B cell (primary cell): ENCODE measurements at regions not wholly inside any gene's neighbourhood (a gene's known extent, or its start where the extent isn't known, plus 50 kb on each side); places are given as distances from the start of the nearest gene placed in this dataset.

Experiments
- ATAC-seq: fragments of 200-7000 bp; cut with Tn5 transposase; one replicate; pipeline ENCODE4 v1.10.0; 2021; ENCODE audit warnings: low read depth, mild to moderate bottlenecking, moderate number of reproducible peaks, moderate library complexity
- CTCF ChIA-PET: fragments of 350-600 bp; sonication (Branson Sonifier 250); formaldehyde crosslinking; loops from one replicate; lab custom pipeline; 2021; ENCODE audit warnings: antibody characterized with exemption, inconsistent platforms; lab: Charles Lee
- POLR2A ChIA-PET: fragments of 350-600 bp; sonication (Branson Sonifier 250); formaldehyde crosslinking; loops from one replicate; lab custom pipeline; 2021; ENCODE audit warnings: antibody characterized with exemption; lab: Charles Lee
- DNase-seq: peaks from one replicate; pipeline ENCODE4 v3.0.0; 2013
- H2AFZ ChIP-seq: 2 replicates; pipeline ENCODE4 v1.6.1; 2012; ENCODE audit warnings: mild to moderate bottlenecking, low read depth, low read length; ENCODE audit not compliant: insufficient read depth, poor library complexity, severe bottlenecking
- H3K27ac ChIP-seq, 2 donors: 1 replicate in 1 of 2; 2 replicates in 1 of 2; pipeline ENCODE4 v1.5.1; 2012 to 2013; ENCODE audit warnings: low read length in 2 of 2, mild to moderate bottlenecking in 2 of 2, moderate library complexity in 1 of 2
- H3K27me3 ChIP-seq, 4 experiments: fragments of 200-600 bp in 1 of 4; sonication (generic) in 1 of 4; replicated peaks in 1 of 4; 1 replicate in 2 of 4; 2 replicates in 2 of 4; pipeline versions ENCODE4 v1.6.1 to v1.7.0; 2013 to 2016; ENCODE audit warnings: low read length in 3 of 4, mild to moderate bottlenecking in 2 of 4, mixed read lengths in 1 of 4, moderate library complexity in 1 of 4; ENCODE audit not compliant: insufficient read depth in 4 of 4, control insufficient read depth in 3 of 4; ENCODE audit errors: control extremely low read depth in 1 of 4
- H3K36me3 ChIP-seq, 2 experiments: replicated peaks in 1 of 2; 1 replicate in 1 of 2; 2 replicates in 1 of 2; pipeline versions ENCODE4 v1.6.1 to v1.7.1; 2013; ENCODE audit warnings: low read length in 1 of 2; ENCODE audit not compliant: insufficient read depth in 2 of 2, control insufficient read depth in 1 of 2; ENCODE audit errors: control extremely low read depth in 1 of 2, extremely low read depth in 1 of 2
- H3K4me1 ChIP-seq, 2 donors: fragments of 200-600 bp in 1 of 2; sonication (generic) in 1 of 2; 1 replicate in 1 of 2; 2 replicates in 1 of 2; pipeline versions ENCODE4 v1.5.1 to v1.6.1; 2013 to 2017; ENCODE audit warnings: low read length in 2 of 2; ENCODE audit not compliant: control insufficient read depth in 2 of 2, insufficient read depth in 2 of 2
- H3K4me2 ChIP-seq: replicated peaks from 2 replicates; pipeline ENCODE3; 2012; ENCODE audit warnings: mild to moderate bottlenecking, low read depth, low read length; ENCODE audit not compliant: poor library complexity, severe bottlenecking
- H3K4me3 ChIP-seq, 5 experiments: fragments of 200-600 bp in 1 of 5; sonication (generic) in 1 of 5; 1 replicate in 3 of 5; 2 replicates in 2 of 5; pipeline versions ENCODE4 v1.5.1 to v1.7.0; 2011 to 2016; ENCODE audit warnings: low read length in 4 of 5, mild to moderate bottlenecking in 4 of 5, low read depth in 2 of 5, control low read depth in 1 of 5, moderate library complexity in 1 of 5; ENCODE audit not compliant: insufficient read depth in 1 of 5; ENCODE audit errors: control extremely low read depth in 1 of 5, extremely low read depth in 1 of 5
- H3K79me2 ChIP-seq: fragments of 200-600 bp; sonication (generic); one replicate; pipeline ENCODE4 v1.6.0; 2016; ENCODE audit warnings: low read length; ENCODE audit not compliant: control insufficient read depth, insufficient read depth
- H3K9ac ChIP-seq: fragments of 200-600 bp; sonication (generic); 2 replicates; pipeline ENCODE4 v1.6.1; 2017; ENCODE audit warnings: mild to moderate bottlenecking, low read length, moderate library complexity
- H3K9me3 ChIP-seq, 3 donors: one replicate each; pipeline versions ENCODE4 v1.6.1 to v1.7.1; 2013; ENCODE audit warnings: low read length in 2 of 3; ENCODE audit not compliant: control insufficient read depth in 2 of 3, insufficient read depth in 1 of 3; ENCODE audit errors: control extremely low read depth in 1 of 3
- H4K20me1 ChIP-seq: 2 replicates; pipeline ENCODE4 v1.6.0; 2012; ENCODE audit warnings: mild to moderate bottlenecking, low read length; ENCODE audit not compliant: insufficient read depth, control insufficient read depth, poor library complexity, severe bottlenecking
- H3K27ac Mint-ChIP-seq: one replicate; pipeline ENCODE4 v1.8.0; 2021; ENCODE audit warnings: mixed read lengths
- H3K27me3 Mint-ChIP-seq: one replicate; pipeline ENCODE4 v1.8.0; 2021; ENCODE audit warnings: mixed read lengths
- H3K4me1 Mint-ChIP-seq: one replicate; pipeline ENCODE4 v1.8.0; 2021; ENCODE audit warnings: mixed read lengths
- H3K4me3 Mint-ChIP-seq: one replicate; pipeline ENCODE4 v1.8.0; 2021; ENCODE audit warnings: mixed read lengths
- H3K9me3 Mint-ChIP-seq: one replicate; pipeline ENCODE4 v1.8.0; 2022; ENCODE audit warnings: mixed read lengths; ENCODE audit not compliant: insufficient read depth
- CTCF ChIP-seq: fragments of 200-600 bp; IDR thresholded peaks from one replicate; pipeline ENCODE4 v1.8.0; 2022; ENCODE audit warnings: antibody characterized with exemption, mild to moderate bottlenecking
- EZH2 ChIP-seq: IDR thresholded peaks from 2 replicates; pipeline ENCODE4 v1.6.1; 2012; ENCODE audit warnings: borderline replicate concordance, low read depth, mild to moderate bottlenecking, moderate library complexity, low read length; ENCODE audit not compliant: insufficient read depth, poor library complexity, severe bottlenecking
- WGBS: methylation state at CpG from one replicate; pipeline ENCODE4 v1.1.5; 2013; ENCODE audit warnings: missing lambda C conversion rate; ENCODE audit not compliant: insufficient coverage; 5-methylcytosine and 5-hydroxymethylcytosine counted together
- intact Hi-C: fragments of 100-400 bp; cut with micrococcal nuclease; formaldehyde crosslinking; loops from one replicate; pipeline ENCODE4 v1.10.0; 2022

GRCh38 chr9:118326326-118326725 is 622.1 kb downstream of the TLR4 start:
- ChIA-PET CTCF (interaction anchor here (0.7 kb wide), 1 partner anchor 28 kb away, joined by 3 read pairs; no protein-coding TSS in a partner anchor), POLR2A (no interaction called here)
- H2AFZ ChIP-seq: no peak overlapping the region
- no peaks in the 10 kb centered on the region for H3K27me3 ChIP-seq
- H3K4me3 ChIP-seq: no peak overlapping the region
- no peak overlapping the region for H3K4me3 Mint-ChIP-seq
- H3K9ac ChIP-seq: no peak overlapping the region
- TF ChIP-seq CTCF: no peak
- TF ChIP-seq EZH2: no peak
- no peak for DNase-seq
- no peaks in the 10 kb centered on the region for H3K9me3 Mint-ChIP-seq
- no peaks in the 10 kb centered on the region for H3K4me1 ChIP-seq
- H4K20me1 ChIP-seq: no peaks in the 10 kb centered on the region
- H3K79me2 ChIP-seq: no peaks in the 10 kb centered on the region
- no CpG with 5 or more reads among the region's 5 CpGs for WGBS
- ATAC-seq: no peak
- H3K4me1 Mint-ChIP-seq: no peaks in the 10 kb centered on the region
- H3K36me3 ChIP-seq: no peaks in the 10 kb centered on the region
- intact Hi-C loops: no loop called here
- no peak overlapping the region for H3K4me2 ChIP-seq
- no peak overlapping the region for H3K27ac ChIP-seq
- H3K27me3 Mint-ChIP-seq: no peaks in the 10 kb centered on the region
- no peaks in the 10 kb centered on the region for H3K9me3 ChIP-seq
- H3K27ac Mint-ChIP-seq: no peak overlapping the region

GRCh38 chr9:118330191-118330986 is 626.2 kb downstream of the TLR4 start:
- H3K27me3 ChIP-seq: no peaks in the 10 kb centered on the region
- no peak overlapping the region for H3K4me3 ChIP-seq
- ATAC-seq (no peak), DNase-seq (no peak)
- no peak for TF ChIP-seq EZH2
- no peak for TF ChIP-seq CTCF
- H3K27me3 Mint-ChIP-seq: no peaks in the 10 kb centered on the region
- H4K20me1 ChIP-seq: no peaks in the 10 kb centered on the region
- no peaks in the 10 kb centered on the region for H3K36me3 ChIP-seq
- H3K9ac ChIP-seq: no peak overlapping the region
- H3K9me3 Mint-ChIP-seq: no peaks in the 10 kb centered on the region
- H3K27ac Mint-ChIP-seq: no peak overlapping the region
- no peak overlapping the region for H2AFZ ChIP-seq
- intact Hi-C loops: no loop called here
- 78% methylated on average over 7 of the region's 10 CpGs for WGBS
- no peaks in the 10 kb centered on the region for H3K4me1 Mint-ChIP-seq
- no peaks in the 10 kb centered on the region for H3K79me2 ChIP-seq
- CTCF ChIA-PET: no interaction called here
- no peak overlapping the region for H3K4me3 Mint-ChIP-seq
- H3K27ac ChIP-seq: no peak overlapping the region
- no peaks in the 10 kb centered on the region for H3K9me3 ChIP-seq
- H3K4me2 ChIP-seq: no peak overlapping the region
- POLR2A ChIA-PET: no interaction called here
- H3K4me1 ChIP-seq: no peaks in the 10 kb centered on the region
